ENCODE measurements at regions not wholly inside any gene's neighbourhood (a gene's known extent, or its start where the extent isn't known, plus 50 kb on each side); places are given as distances from the start of the nearest gene placed in this dataset.
"Not testable (repeated sequence)": the region's sequence is repeated elsewhere in the genome, so short reads cannot be mapped to it uniquely, and the experiment has no call there.

GRCh38 chr10:101280511-101280910 lies 51.2 kb upstream of the LBX1 start:
- TF ChIP-seq CTCF (IDR thresholded peaks at IDR 0.05; ENCODE audit: low read depth, low read length), result no peak
- Histone ChIP-seq H3K27ac (no peak overlapping the region), H3K27me3 (ENCODE audit: insufficient read depth, low read depth, severe bottlenecking) (no peaks in the 10 kb centered on the region), H3K4me3 (ENCODE audit: low read depth, low read length) (no peak overlapping the region), H3K36me3 (no peaks in the 10 kb centered on the region), H3K9me3 (ENCODE audit: severe bottlenecking) (no peaks in the 10 kb centered on the region)
- DNase-seq, result no peak

- H3K9me3 ChIP-seq (ENCODE audit: severe bottlenecking); H3K27me3 ChIP-seq (ENCODE audit: insufficient read depth, low read depth, severe bottlenecking); H3K36me3 ChIP-seq; DNase-seq; H3K4me3 ChIP-seq (ENCODE audit: low read depth, low read length); H3K27ac ChIP-seq: not testable (repeated sequence)
These were observed 51.7 kb upstream of the LBX1 start for GRCh38 chr10:101280921-101281320.

GRCh38 chr10:101282947-101283346 lies 53.7 kb upstream of the LBX1 start:
- H3K36me3 ChIP-seq, result no peaks in the 10 kb centered on the region
- H3K4me3 ChIP-seq (ENCODE audit: low read depth, low read length), result no peak overlapping the region
- H3K9me3 ChIP-seq (ENCODE audit: severe bottlenecking), result no peaks in the 10 kb centered on the region
- TF ChIP-seq CTCF (IDR thresholded peaks at IDR 0.05; ENCODE audit: low read depth, low read length), result no peak
- H3K27ac ChIP-seq, result no peak overlapping the region
- no peak for DNase-seq
- no peaks in the 10 kb centered on the region for H3K27me3 ChIP-seq (ENCODE audit: insufficient read depth, low read depth, severe bottlenecking)

GRCh38 chr10:101283762-101284100 lies 54.5 kb upstream of the LBX1 start:
- Histone ChIP-seq H3K4me3 (ENCODE audit: low read depth, low read length) (peak overlapping the region; percentile 29), H3K27ac (no peak overlapping the region), H3K27me3 (ENCODE audit: insufficient read depth, low read depth, severe bottlenecking) (no peaks in the 10 kb centered on the region), H3K9me3 (ENCODE audit: severe bottlenecking) (no peaks in the 10 kb centered on the region), H3K36me3 (no peaks in the 10 kb centered on the region)
- no peak for TF ChIP-seq CTCF (IDR thresholded peaks at IDR 0.05; ENCODE audit: low read depth, low read length)
- DNase-seq, result no peak

- Histone ChIP-seq H3K9me3 (ENCODE audit: severe bottlenecking) (no peaks in the 10 kb centered on the region), H3K4me3 (ENCODE audit: low read depth, low read length) (peak overlapping the region; percentile 29), H3K27ac (peak overlapping the region; percentile 14), H3K36me3 (no peaks in the 10 kb centered on the region), H3K27me3 (ENCODE audit: insufficient read depth, low read depth, severe bottlenecking) (no peaks in the 10 kb centered on the region)
- DNase-seq, result peak; percentile 62
- TF ChIP-seq CTCF (IDR thresholded peaks at IDR 0.05; ENCODE audit: low read depth, low read length), result no peak
These were observed 55.0 kb upstream of the LBX1 start for GRCh38 chr10:101284101-101284743.

GRCh38 chr10:101284744-101285463 lies 55.6 kb upstream of the LBX1 start:
- H3K4me3 ChIP-seq (ENCODE audit: low read depth, low read length), result no peak overlapping the region
- no peaks in the 10 kb centered on the region for H3K36me3 ChIP-seq
- DNase-seq, result no peak
- no peak overlapping the region; the same call in 1 of the 2 replicates for H3K27ac ChIP-seq
- TF ChIP-seq CTCF (IDR thresholded peaks at IDR 0.05; ENCODE audit: low read depth, low read length), result no peak
- H3K9me3 ChIP-seq (ENCODE audit: severe bottlenecking), result no peaks in the 10 kb centered on the region
- no peaks in the 10 kb centered on the region for H3K27me3 ChIP-seq (ENCODE audit: insufficient read depth, low read depth, severe bottlenecking)

All from WERI-Rb-1 (cell line).